ENCODE measurements at regions not wholly inside any gene's neighbourhood (a gene's known extent, or its start where the extent isn't known, plus 50 kb on each side); places are given as distances from the start of the nearest gene placed in this dataset.
A peak's percentile ranks its signal among the peaks of the same experiment; 100 is the strongest.

DNA sequence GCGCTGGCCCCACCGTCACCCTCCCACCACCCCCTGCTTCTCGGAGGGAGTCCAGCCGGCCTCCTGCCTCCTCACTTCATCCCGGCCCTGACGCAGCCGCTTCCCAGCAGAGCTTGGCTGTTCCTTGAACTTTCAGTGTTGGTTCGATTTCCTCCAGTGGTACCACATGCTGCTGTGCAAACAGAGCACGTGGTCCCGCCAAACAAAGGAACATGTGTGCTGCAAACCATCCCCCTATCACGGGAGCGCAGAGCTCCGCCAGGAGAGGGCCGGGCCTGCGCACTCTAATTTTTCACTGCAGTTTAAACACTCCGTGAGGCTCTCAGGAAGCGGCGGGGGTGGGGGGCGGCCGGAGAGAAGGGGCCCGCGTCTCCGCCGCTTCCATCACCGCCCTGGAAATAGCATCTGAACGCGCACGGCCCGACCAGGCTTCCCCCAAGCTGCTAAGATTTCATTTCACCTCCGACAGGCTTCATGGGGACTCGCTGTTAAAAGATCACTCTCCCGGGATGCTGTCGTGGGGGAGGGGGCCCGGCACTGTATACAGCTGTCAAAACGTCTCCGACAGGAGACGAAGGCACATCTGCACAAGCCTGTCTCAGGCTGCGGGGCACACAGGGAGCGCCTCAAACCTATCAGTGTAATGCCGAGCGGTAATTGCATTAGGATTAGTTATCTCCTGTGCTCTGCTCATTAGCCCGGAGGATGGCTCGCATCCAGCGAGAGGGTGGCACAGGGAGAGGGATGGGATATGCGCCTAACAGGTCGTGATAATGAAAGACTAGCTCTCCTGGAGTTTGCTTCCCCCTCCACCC is 269.9 kb upstream of the SORL1-AS1 start:
- TF ChIP-seq RFX5 (IDR thresholded peaks at IDR 0.05; ENCODE audit: low read depth, low read length) (no peak), HOXA3 (CRISPR knock-in tag; IDR thresholded peaks at IDR 0.05) (peak; percentile 86; the same call in 1 of the 2 replicates), NFKB2 (CRISPR knock-in tag; IDR thresholded peaks at IDR 0.05; ENCODE audit: borderline replicate concordance) (peak; percentile 85), EP300 (IDR thresholded peaks at IDR 0.05; ENCODE audit: low read depth in 2 of 2, low read length in 2 of 2) (peak in 1 of 2 experiments; percentile 49; a peak in 2 of 4 replicates), EP300 (CRISPR knock-in tag; IDR thresholded peaks at IDR 0.05; ENCODE audit: borderline replicate concordance) (peak; percentile 82), FOXK1 (CRISPR knock-in tag; IDR thresholded peaks at IDR 0.05; ENCODE audit: borderline replicate concordance, low read depth) (no peak), TBP (CRISPR knock-in tag; IDR thresholded peaks at IDR 0.05) (no peak)
- TF ChIP-seq, protein P1, sequence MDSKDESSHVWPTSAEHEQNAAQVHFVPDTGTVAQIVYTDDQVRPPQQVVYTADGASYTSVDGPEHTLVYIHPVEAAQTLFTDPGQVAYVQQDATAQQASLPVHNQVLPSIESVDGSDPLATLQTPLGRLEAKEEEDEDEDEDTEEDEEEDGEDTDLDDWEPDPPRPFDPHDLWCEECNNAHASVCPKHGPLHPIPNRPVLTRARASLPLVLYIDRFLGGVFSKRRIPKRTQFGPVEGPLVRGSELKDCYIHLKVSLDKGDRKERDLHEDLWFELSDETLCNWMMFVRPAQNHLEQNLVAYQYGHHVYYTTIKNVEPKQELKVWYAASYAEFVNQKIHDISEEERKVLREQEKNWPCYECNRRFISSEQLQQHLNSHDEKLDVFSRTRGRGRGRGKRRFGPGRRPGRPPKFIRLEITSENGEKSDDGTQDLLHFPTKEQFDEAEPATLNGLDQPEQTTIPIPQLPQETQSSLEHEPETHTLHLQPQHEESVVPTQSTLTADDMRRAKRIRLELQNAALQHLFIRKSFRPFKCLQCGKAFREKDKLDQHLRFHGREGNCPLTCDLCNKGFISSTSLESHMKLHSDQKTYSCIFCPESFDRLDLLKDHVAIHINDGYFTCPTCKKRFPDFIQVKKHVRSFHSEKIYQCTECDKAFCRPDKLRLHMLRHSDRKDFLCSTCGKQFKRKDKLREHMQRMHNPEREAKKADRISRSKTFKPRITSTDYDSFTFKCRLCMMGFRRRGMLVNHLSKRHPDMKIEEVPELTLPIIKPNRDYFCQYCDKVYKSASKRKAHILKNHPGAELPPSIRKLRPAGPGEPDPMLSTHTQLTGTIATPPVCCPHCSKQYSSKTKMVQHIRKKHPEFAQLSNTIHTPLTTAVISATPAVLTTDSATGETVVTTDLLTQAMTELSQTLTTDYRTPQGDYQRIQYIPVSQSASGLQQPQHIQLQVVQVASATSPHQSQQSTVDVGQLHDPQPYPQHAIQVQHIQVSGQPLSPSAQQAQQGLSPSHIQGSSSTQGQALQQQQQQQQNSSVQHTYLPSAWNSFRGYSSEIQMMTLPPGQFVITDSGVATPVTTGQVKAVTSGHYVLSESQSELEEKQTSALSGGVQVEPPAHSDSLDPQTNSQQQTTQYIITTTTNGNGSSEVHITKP (CRISPR knock-in tag; IDR thresholded peaks at IDR 0.05; ENCODE audit: low read depth) = no peak
- TF ChIP-seq, protein P2, sequence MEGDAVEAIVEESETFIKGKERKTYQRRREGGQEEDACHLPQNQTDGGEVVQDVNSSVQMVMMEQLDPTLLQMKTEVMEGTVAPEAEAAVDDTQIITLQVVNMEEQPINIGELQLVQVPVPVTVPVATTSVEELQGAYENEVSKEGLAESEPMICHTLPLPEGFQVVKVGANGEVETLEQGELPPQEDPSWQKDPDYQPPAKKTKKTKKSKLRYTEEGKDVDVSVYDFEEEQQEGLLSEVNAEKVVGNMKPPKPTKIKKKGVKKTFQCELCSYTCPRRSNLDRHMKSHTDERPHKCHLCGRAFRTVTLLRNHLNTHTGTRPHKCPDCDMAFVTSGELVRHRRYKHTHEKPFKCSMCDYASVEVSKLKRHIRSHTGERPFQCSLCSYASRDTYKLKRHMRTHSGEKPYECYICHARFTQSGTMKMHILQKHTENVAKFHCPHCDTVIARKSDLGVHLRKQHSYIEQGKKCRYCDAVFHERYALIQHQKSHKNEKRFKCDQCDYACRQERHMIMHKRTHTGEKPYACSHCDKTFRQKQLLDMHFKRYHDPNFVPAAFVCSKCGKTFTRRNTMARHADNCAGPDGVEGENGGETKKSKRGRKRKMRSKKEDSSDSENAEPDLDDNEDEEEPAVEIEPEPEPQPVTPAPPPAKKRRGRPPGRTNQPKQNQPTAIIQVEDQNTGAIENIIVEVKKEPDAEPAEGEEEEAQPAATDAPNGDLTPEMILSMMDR (CRISPR knock-in tag; IDR thresholded peaks at IDR 0.05) = no peak
- TF ChIP-seq, protein P3, sequence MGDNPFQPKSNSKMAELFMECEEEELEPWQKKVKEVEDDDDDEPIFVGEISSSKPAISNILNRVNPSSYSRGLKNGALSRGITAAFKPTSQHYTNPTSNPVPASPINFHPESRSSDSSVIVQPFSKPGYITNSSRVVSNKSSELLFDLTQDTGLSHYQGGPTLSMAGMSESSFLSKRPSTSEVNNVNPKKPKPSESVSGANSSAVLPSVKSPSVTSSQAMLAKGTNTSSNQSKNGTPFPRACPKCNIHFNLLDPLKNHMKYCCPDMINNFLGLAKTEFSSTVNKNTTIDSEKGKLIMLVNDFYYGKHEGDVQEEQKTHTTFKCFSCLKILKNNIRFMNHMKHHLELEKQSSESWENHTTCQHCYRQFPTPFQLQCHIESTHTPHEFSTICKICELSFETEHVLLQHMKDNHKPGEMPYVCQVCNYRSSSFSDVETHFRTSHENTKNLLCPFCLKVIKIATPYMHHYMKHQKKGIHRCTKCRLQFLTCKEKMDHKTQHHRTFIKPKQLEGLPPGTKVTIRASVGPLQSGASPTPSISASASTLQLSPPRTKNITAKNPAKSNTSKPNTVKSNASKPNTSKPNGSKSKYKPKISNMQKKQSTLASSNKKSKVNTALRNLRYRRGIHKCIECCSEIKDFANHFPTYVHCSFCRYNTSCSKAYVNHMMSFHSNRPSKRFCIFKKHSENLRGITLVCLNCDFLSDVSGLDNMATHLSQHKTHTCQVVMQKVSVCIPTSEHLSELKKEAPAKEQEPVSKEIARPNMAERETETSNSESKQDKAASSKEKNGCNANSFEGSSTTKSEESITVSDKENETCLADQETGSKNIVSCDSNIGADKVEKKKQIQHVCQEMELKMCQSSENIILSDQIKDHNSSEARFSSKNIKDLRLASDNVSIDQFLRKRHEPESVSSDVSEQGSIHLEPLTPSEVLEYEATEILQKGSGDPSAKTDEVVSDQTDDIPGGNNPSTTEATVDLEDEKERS (CRISPR knock-in tag; IDR thresholded peaks at IDR 0.05) = 0 out of 2 replicates have a peak, but pooled peaks have one; percentile 45
- TF ChIP-seq, protein P4, sequence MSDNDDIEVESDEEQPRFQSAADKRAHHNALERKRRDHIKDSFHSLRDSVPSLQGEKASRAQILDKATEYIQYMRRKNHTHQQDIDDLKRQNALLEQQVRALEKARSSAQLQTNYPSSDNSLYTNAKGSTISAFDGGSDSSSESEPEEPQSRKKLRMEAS (IDR thresholded peaks at IDR 0.05) = peak; percentile 99
- TF ChIP-seq, protein P5, sequence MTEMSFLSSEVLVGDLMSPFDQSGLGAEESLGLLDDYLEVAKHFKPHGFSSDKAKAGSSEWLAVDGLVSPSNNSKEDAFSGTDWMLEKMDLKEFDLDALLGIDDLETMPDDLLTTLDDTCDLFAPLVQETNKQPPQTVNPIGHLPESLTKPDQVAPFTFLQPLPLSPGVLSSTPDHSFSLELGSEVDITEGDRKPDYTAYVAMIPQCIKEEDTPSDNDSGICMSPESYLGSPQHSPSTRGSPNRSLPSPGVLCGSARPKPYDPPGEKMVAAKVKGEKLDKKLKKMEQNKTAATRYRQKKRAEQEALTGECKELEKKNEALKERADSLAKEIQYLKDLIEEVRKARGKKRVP (CRISPR knock-in tag; IDR thresholded peaks at IDR 0.05) = peak in 1 of 2 experiments; percentile 53; a peak in 1 of 4 replicates

Measured in HepG2 (cell line).